Neural progenitor cell (in vitro differentiated cells): ENCODE measurements at regions not wholly inside any gene's neighbourhood (a gene's known extent, or its start where the extent isn't known, plus 50 kb on each side); places are given as distances from the start of the nearest gene placed in this dataset.

Source experiments
- DNase-seq: peaks from one replicate; pipeline ENCODE4 v3.0.0-alpha.2; 2016; ENCODE audit warnings: low spot score
- H2AFZ ChIP-seq: fragments of 200-600 bp; sonication (generic); replicated peaks from 2 replicates; pipeline ENCODE4 v1.6.1; 2016; ENCODE audit warnings: antibody characterized with exemption
- H3F3A ChIP-seq: fragments of 200-600 bp; sonication (generic); 2 replicates; pipeline ENCODE4 v1.6.1; 2016; ENCODE audit warnings: antibody characterized with exemption, low read depth
- H3K27ac ChIP-seq: fragments of 200-600 bp; sonication (generic); 2 replicates; pipeline ENCODE4 v1.5.1; 2016; ENCODE audit warnings: mild to moderate bottlenecking
- H3K27me3 ChIP-seq: fragments of 200-600 bp; sonication (generic); 2 replicates; pipeline ENCODE4 v1.6.1; 2016; ENCODE audit warnings: mild to moderate bottlenecking, moderate library complexity
- H3K36me3 ChIP-seq: fragments of 200-600 bp; sonication (generic); 2 replicates; pipeline ENCODE4 v1.5.1; 2016
- H3K4me1 ChIP-seq: fragments of 200-600 bp; sonication (generic); 2 replicates; pipeline ENCODE4 v1.6.1; 2016; ENCODE audit warnings: mixed run types
- H3K4me2 ChIP-seq: fragments of 200-600 bp; sonication (generic); 2 replicates; pipeline ENCODE4 v1.6.1; 2016
- H3K4me3 ChIP-seq: fragments of 200-600 bp; sonication (generic); 2 replicates; pipeline ENCODE4 v1.5.1; 2016
- H3K79me2 ChIP-seq: fragments of 200-600 bp; sonication (generic); 2 replicates; pipeline ENCODE4 v1.6.1; 2016; ENCODE audit warnings: low read depth
- H3K9ac ChIP-seq: fragments of 200-600 bp; sonication (generic); 2 replicates; pipeline ENCODE4 v1.6.1; 2016
- H3K9me3 ChIP-seq: fragments of 200-600 bp; sonication (generic); 2 replicates; pipeline ENCODE4 v1.5.1; 2016; ENCODE audit warnings: low read depth
- H4K20me1 ChIP-seq: fragments of 200-600 bp; sonication (generic); 2 replicates; pipeline ENCODE4 v1.6.1; 2016; ENCODE audit warnings: low read depth
- H3K27ac Mint-ChIP-seq: 3 replicates; pipeline ENCODE4 v1.8.0; 2021; ENCODE audit warnings: mixed read lengths
- H3K27me3 Mint-ChIP-seq: 2 replicates; pipeline ENCODE4 v1.8.0; 2022; ENCODE audit warnings: low read depth, mild to moderate bottlenecking, inconsistent platforms, moderate library complexity, mixed read lengths; ENCODE audit not compliant: insufficient read depth
- H3K36me3 Mint-ChIP-seq: 3 replicates; pipeline ENCODE4 v1.8.0; 2021; ENCODE audit warnings: mixed read lengths
- H3K4me1 Mint-ChIP-seq: 3 replicates; pipeline ENCODE4 v1.8.0; 2021; ENCODE audit warnings: mixed read lengths
- H3K4me3 Mint-ChIP-seq: 3 replicates; pipeline ENCODE4 v1.8.0; 2021; ENCODE audit warnings: mild to moderate bottlenecking, moderate library complexity, mixed read lengths
- H3K9me3 Mint-ChIP-seq: 3 replicates; pipeline ENCODE4 v1.8.0; 2020; ENCODE audit warnings: mixed read lengths
- EZH2 ChIP-seq: fragments of 200-600 bp; sonication (generic); IDR thresholded peaks from 2 replicates; pipeline ENCODE4 v1.6.1; 2017; ENCODE audit warnings: antibody characterized with exemption, mild to moderate bottlenecking, moderate library complexity
- EZH2phosphoT487 ChIP-seq: fragments of 200-600 bp; sonication (generic); IDR thresholded peaks from 2 replicates; pipeline ENCODE4 v1.6.1; 2017; ENCODE audit warnings: antibody characterized with exemption
- TF ChIP-seq, protein P1 (sequence below): fragments of 200-600 bp; sonication (generic); IDR thresholded peaks from 2 replicates; pipeline ENCODE4 v1.5.1; 2017; ENCODE audit warnings: antibody characterized with exemption, mild to moderate bottlenecking

DNA sequence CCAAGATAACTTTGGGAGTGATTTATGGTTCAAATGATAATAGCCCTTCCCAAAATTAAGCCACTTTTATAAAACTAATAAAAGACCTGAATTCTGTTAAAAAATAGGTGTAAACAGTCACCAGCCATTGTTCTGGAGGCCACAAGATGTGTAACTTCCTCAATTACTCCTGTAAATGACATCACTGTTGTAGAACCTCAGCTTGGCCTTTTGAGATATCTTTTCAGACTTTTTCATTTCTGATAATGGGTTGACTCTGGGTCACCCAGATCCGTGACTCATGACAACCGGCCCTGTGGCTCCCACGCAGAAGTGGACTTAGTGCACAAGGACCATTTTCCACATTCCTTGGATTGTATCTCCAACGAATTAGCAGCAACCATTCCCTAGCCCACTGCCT is 106.6 kb downstream of the DKK1 start:
- H3K36me3 Mint-ChIP-seq: no peaks in the 10 kb centered on the region
- Histone ChIP-seq H3K79me2 (no peaks in the 10 kb centered on the region), H3K9ac (no peak overlapping the region), H2AFZ (no peak overlapping the region), H3K4me3 (no peak overlapping the region), H3K4me1 (no peaks in the 10 kb centered on the region), H3F3A (no peaks in the 10 kb centered on the region), H3K4me2 (no peak overlapping the region), H3K27ac (no peak overlapping the region), H3K36me3 (no peaks in the 10 kb centered on the region), H4K20me1 (no peaks in the 10 kb centered on the region), H3K9me3 (no peaks in the 10 kb centered on the region), H3K27me3 (no peaks in the 10 kb centered on the region)
- no peaks in the 10 kb centered on the region for H3K4me1 Mint-ChIP-seq
- TF ChIP-seq, protein P1, sequence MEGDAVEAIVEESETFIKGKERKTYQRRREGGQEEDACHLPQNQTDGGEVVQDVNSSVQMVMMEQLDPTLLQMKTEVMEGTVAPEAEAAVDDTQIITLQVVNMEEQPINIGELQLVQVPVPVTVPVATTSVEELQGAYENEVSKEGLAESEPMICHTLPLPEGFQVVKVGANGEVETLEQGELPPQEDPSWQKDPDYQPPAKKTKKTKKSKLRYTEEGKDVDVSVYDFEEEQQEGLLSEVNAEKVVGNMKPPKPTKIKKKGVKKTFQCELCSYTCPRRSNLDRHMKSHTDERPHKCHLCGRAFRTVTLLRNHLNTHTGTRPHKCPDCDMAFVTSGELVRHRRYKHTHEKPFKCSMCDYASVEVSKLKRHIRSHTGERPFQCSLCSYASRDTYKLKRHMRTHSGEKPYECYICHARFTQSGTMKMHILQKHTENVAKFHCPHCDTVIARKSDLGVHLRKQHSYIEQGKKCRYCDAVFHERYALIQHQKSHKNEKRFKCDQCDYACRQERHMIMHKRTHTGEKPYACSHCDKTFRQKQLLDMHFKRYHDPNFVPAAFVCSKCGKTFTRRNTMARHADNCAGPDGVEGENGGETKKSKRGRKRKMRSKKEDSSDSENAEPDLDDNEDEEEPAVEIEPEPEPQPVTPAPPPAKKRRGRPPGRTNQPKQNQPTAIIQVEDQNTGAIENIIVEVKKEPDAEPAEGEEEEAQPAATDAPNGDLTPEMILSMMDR: no peak
- TF ChIP-seq EZH2 (no peak), EZH2phosphoT487 (no peak)
- no peak for DNase-seq
- no peak overlapping the region for H3K27ac Mint-ChIP-seq
- H3K27me3 Mint-ChIP-seq: no peaks in the 10 kb centered on the region
- H3K4me3 Mint-ChIP-seq: no peak overlapping the region
- H3K9me3 Mint-ChIP-seq: no peaks in the 10 kb centered on the region

DNA sequence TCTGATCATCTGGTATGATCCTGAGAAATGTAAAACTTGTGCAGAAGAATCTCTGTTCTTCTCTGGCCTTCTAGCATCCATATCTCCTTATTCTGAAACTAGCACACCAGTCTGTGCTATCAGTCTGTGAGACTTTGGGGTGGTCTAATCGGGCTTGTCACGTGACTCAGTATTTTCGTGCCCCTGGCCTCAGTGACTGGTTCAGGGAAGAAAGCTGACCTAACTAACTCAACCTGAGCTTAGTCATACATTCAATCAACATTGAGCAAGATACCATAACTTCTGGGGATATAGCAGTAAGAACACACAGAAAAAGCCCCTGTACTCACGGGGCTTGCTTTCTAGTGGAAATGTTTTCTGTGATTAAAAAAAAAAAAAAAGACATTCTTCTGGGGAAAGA is 109.3 kb downstream of the DKK1 start:
- Histone ChIP-seq H3K4me2 (no peak overlapping the region), H3K9me3 (no peaks in the 10 kb centered on the region), H3F3A (no peaks in the 10 kb centered on the region), H3K36me3 (no peaks in the 10 kb centered on the region), H3K9ac (no peak overlapping the region), H4K20me1 (no peaks in the 10 kb centered on the region), H2AFZ (no peak overlapping the region), H3K27me3 (no peaks in the 10 kb centered on the region), H3K4me1 (no peaks in the 10 kb centered on the region), H3K4me3 (no peak overlapping the region), H3K27ac (no peak overlapping the region), H3K79me2 (no peaks in the 10 kb centered on the region)
- Mint-ChIP-seq H3K36me3 (no peaks in the 10 kb centered on the region), H3K9me3 (no peaks in the 10 kb centered on the region), H3K4me3 (no peak overlapping the region), H3K27me3 (no peaks in the 10 kb centered on the region), H3K27ac (no peak overlapping the region), H3K4me1 (no peaks in the 10 kb centered on the region)
- no peak for DNase-seq
- TF ChIP-seq, protein P1: no peak
- no peak for TF ChIP-seq EZH2phosphoT487

DNA sequence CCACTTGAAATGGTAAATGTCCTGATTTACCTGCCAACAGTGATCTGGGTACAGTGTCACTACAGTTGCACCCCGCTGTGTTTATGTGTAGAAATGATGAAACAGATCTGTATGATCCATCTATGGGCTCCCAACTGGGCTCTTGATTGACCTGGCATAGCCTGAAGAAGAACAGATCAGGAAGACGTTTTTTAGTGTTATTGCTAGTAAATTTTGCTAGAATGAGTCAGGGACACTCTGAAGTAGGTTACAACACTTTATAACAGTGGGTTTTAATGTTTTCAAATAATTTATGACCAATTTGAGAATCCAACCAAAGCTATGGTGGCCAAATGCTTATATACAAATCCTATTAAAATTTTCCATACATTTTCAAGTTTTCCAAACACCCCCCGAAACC is 110.3 kb downstream of the DKK1 start:
- TF ChIP-seq, protein P1: no peak
- no peak for TF ChIP-seq EZH2
- TF ChIP-seq EZH2phosphoT487: no peak
- Histone ChIP-seq H3K36me3 (no peaks in the 10 kb centered on the region), H3K79me2 (no peaks in the 10 kb centered on the region), H3K27me3 (no peaks in the 10 kb centered on the region), H3K4me3 (no peak overlapping the region), H3K9ac (no peak overlapping the region), H4K20me1 (no peaks in the 10 kb centered on the region), H2AFZ (no peak overlapping the region), H3K27ac (no peak overlapping the region), H3K4me1 (no peaks in the 10 kb centered on the region), H3K4me2 (no peak overlapping the region), H3K9me3 (no peaks in the 10 kb centered on the region), H3F3A (no peaks in the 10 kb centered on the region)
- H3K4me3 Mint-ChIP-seq: no peak overlapping the region
- no peaks in the 10 kb centered on the region for H3K27me3 Mint-ChIP-seq
- H3K9me3 Mint-ChIP-seq: peaks cover 5% of the 10 kb centered on the region
- no peak overlapping the region for H3K27ac Mint-ChIP-seq
- no peaks in the 10 kb centered on the region for H3K4me1 Mint-ChIP-seq
- no peak for DNase-seq
- H3K36me3 Mint-ChIP-seq: no peaks in the 10 kb centered on the region

DNA sequence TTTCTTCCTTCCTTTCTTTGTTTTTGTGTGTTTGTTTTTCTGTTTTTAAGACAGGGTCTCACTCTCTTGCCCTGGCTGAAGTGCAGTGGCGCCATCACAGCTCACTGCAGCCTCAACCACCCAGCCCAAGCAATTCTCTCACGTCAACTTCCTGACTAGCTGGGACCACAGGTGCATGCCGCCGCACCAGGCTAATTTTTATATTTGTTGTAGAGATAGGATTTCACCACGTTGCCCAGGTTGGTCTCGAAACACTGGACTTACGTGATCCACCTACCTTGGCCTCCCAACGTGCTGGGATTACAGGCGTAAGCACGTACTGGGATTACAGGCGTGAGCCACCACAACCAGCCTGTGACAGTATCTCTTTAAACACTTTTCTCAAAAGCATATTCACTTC is 120.7 kb downstream of the DKK1 start:
- Histone ChIP-seq H3K9me3 (no peaks in the 10 kb centered on the region), H3K4me2 (no peak overlapping the region), H3K4me1 (no peaks in the 10 kb centered on the region), H4K20me1 (no peaks in the 10 kb centered on the region), H3K9ac (no peak overlapping the region), H2AFZ (no peak overlapping the region), H3K27ac (no peak overlapping the region), H3K27me3 (no peaks in the 10 kb centered on the region), H3K36me3 (no peaks in the 10 kb centered on the region), H3K79me2 (no peaks in the 10 kb centered on the region), H3F3A (no peaks in the 10 kb centered on the region), H3K4me3 (no peak overlapping the region)
- Mint-ChIP-seq H3K4me1 (no peaks in the 10 kb centered on the region), H3K27ac (no peak overlapping the region), H3K4me3 (no peak overlapping the region), H3K9me3 (no peaks in the 10 kb centered on the region), H3K36me3 (no peaks in the 10 kb centered on the region), H3K27me3 (no peaks in the 10 kb centered on the region)
- DNase-seq: no peak
- TF ChIP-seq, protein P1: no peak
- no peak for TF ChIP-seq EZH2phosphoT487
- no peak for TF ChIP-seq EZH2
